ENCODE measurements at regions not wholly inside any gene's neighbourhood (a gene's known extent, or its start where the extent isn't known, plus 50 kb on each side); places are given as distances from the start of the nearest gene placed in this dataset.

- TF ChIP-seq CTCF (IDR thresholded peaks at IDR 0.05), result no peak
- TF ChIP-seq POLR2A (IDR thresholded peaks at IDR 0.05), result no peak
Measured at GRCh38 chr17:72336026-72336803, 215.4 kb downstream of the SOX9 start.

Measured in heart left ventricle (tissue), 13 donors.